ENCODE measurements at regions not wholly inside any gene's neighbourhood (a gene's known extent, or its start where the extent isn't known, plus 50 kb on each side); places are given as distances from the start of the nearest gene placed in this dataset.

DNA sequence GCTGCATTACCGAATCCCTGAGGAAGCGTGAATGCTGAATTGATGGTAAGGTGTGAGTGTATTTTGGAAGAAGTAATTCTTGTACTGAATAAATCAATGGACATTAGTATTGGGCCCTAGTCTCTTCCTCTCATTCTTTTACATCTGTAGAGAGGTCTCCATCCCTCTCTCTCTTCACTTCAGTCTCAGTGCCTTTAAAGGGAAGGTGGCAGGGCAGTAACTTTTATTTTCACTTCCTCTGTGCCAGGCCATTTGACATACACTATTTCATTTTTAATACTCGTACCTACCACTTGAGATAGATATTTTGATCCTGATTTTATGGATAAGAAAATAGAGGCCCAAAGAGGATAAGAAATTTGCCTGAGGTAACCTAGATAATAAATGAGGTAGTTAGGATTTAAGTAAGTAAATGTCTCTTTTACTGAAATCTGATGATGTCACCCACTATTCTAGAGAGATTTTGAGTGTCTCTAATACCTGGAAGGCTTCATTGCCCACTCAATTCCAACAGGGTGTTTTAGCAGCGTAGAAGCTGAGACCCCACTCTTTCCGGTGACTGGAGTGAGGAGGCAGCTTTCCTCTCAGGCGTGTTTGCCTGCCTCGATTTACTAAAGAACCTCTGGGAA, 177.9 kb upstream of the PRICKLE1 start:
- no peaks in the 10 kb centered on the region for H3K4me1 ChIP-seq
- H3K4me3 ChIP-seq: no peak overlapping the region
- intact Hi-C loops (cut with DNase I): no loop called here
- TF ChIP-seq, protein P1, sequence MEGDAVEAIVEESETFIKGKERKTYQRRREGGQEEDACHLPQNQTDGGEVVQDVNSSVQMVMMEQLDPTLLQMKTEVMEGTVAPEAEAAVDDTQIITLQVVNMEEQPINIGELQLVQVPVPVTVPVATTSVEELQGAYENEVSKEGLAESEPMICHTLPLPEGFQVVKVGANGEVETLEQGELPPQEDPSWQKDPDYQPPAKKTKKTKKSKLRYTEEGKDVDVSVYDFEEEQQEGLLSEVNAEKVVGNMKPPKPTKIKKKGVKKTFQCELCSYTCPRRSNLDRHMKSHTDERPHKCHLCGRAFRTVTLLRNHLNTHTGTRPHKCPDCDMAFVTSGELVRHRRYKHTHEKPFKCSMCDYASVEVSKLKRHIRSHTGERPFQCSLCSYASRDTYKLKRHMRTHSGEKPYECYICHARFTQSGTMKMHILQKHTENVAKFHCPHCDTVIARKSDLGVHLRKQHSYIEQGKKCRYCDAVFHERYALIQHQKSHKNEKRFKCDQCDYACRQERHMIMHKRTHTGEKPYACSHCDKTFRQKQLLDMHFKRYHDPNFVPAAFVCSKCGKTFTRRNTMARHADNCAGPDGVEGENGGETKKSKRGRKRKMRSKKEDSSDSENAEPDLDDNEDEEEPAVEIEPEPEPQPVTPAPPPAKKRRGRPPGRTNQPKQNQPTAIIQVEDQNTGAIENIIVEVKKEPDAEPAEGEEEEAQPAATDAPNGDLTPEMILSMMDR (IDR thresholded peaks at IDR 0.05): no peak
- no peaks in the 10 kb centered on the region for H3K36me3 ChIP-seq (ENCODE audit: insufficient read depth in 1 of 2, low read depth in 1 of 2)
- H3K27ac ChIP-seq: no peak overlapping the region
- no peaks in the 10 kb centered on the region for H3K27me3 ChIP-seq (ENCODE audit: insufficient read depth in 3 of 3, low read length in 2 of 3)
- ATAC-seq: no peak
- no peak for DNase-seq
- WGBS, 3 donors: 94 to 96% (median 96%) methylated on average over 7 of the region's 7 CpGs
- peaks cover 4% of the 10 kb centered on the region for H3K9me3 ChIP-seq

DNA sequence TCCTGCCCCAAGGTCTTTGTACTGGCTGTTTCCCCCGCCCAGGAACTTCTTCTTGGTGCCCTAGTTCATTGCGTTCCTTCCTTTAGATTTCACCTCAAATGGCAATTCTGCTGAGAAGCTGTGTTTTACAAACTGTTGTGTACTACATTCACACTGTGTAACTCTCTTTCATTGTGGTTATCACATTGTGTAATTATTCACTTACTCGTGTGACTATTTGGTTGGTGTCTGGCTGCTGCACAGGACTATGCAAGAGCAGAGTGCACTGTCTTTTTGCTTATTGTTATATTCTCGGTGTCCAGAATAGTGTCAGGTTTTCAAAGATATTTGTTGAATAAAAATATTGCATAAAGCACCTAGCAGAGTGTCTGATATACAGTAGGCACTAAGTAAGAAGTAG, 177.2 kb upstream of the PRICKLE1 start:
- Histone ChIP-seq H3K4me3 (no peak overlapping the region), H3K9me3 (no peaks in the 10 kb centered on the region), H3K36me3 (ENCODE audit: insufficient read depth in 1 of 2, low read depth in 1 of 2) (no peaks in the 10 kb centered on the region), H3K27ac (no peak overlapping the region), H3K27me3 (ENCODE audit: insufficient read depth in 3 of 3, low read length in 2 of 3) (no peaks in the 10 kb centered on the region), H3K4me1 (no peaks in the 10 kb centered on the region)
- intact Hi-C loops (cut with DNase I): no loop called here
- WGBS, 3 donors: 85 to 95% (median 90%) methylated on average over 4 of the region's 4 CpGs
- TF ChIP-seq, protein P1 (IDR thresholded peaks at IDR 0.05): no peak
- ATAC-seq: no peak
- DNase-seq: no peak

DNA sequence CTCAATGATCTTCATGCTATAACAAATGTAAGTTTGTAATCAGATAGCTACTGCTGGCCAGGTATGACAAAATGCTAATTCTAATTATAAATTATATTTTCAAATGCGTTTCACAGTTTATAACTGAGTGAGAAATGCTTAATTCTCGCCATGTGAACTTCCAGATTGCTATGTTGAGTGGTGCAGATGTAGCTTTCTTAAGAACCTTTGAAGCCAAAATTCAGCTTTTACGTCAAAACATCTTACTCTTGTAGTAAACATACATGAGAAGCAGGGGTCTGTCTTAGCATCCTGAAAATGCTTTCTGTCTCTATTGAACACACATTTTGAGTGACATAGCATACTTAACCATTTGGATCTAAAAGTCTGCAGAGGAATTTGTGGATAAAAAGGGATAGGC, 176.5 kb upstream of the PRICKLE1 start:
- Histone ChIP-seq H3K9me3 (no peaks in the 10 kb centered on the region), H3K4me1 (no peaks in the 10 kb centered on the region), H3K27me3 (ENCODE audit: insufficient read depth in 3 of 3, low read length in 2 of 3) (no peaks in the 10 kb centered on the region), H3K36me3 (ENCODE audit: insufficient read depth in 1 of 2, low read depth in 1 of 2) (no peaks in the 10 kb centered on the region), H3K4me3 (no peak overlapping the region), H3K27ac (no peak overlapping the region)
- TF ChIP-seq, protein P1 (IDR thresholded peaks at IDR 0.05): no peak
- DNase-seq (no peak), ATAC-seq (no peak)
- intact Hi-C loops (cut with DNase I): no loop called here
- 87 to 95% (median 89%) methylated on average over 3 of the region's 3 CpGs for WGBS, 3 donors

DNA sequence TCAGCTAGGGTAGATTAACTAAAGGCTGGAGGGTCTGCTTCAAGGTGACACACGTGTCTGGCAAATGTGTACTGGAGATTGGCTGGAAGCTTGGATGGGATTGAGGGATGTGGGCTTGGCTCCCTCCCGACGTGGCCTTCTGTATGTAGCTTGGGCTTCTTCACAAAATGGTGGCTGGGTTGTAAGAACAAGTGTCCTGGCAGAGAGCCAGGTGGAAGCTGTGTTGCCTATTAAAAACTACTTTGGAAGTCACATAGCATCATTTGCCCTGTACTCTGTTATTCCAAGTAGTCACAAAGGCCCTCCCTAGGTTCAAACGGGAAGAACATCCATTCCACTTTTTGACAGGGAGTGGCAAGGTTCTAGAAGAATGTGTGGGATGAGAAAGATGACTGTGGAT, 174.1 kb upstream of the PRICKLE1 start:
- Histone ChIP-seq H3K27ac (no peak overlapping the region), H3K4me3 (no peak overlapping the region), H3K4me1 (peaks cover 19% of the 10 kb centered on the region), H3K9me3 (no peaks in the 10 kb centered on the region), H3K36me3 (ENCODE audit: insufficient read depth in 1 of 2, low read depth in 1 of 2) (no peaks in the 10 kb centered on the region), H3K27me3 (ENCODE audit: insufficient read depth in 3 of 3, low read length in 2 of 3) (no peaks in the 10 kb centered on the region)
- ATAC-seq (no peak), DNase-seq (no peak)
- TF ChIP-seq, protein P1 (IDR thresholded peaks at IDR 0.05): no peak
- WGBS, 3 donors: 90 to 95% (median 92%) methylated on average over 4 of the region's 4 CpGs
- intact Hi-C loops (cut with DNase I): no loop called here

DNA sequence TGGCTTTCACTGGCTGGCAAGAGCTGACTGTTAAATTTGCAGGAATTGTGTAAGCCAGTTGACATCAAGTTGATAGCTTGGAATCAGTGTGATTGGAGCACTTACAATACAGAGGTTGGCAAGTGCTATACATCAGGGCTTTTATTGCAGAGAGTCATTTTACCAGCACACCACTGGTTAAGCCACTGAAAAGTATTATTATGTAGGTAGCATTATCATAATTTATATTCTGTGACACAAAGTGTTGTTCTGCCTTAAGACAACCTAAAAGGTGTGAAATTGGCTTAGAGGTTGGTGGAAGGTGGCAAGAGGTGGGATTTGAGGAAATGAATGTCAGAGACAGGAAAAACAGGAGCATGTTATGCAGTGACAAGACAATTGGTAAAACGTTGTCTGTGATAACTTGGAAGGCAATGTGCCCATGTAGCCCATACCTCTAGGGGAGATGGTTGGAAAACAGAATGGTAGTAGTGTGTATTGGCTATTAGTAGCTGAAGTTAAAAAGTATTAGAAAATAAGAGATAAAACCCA, 172.9 kb upstream of the PRICKLE1 start:
- ATAC-seq: no peak
- Histone ChIP-seq H3K9me3 (no peaks in the 10 kb centered on the region), H3K4me1 (peaks cover 19% of the 10 kb centered on the region), H3K36me3 (ENCODE audit: insufficient read depth in 1 of 2, low read depth in 1 of 2) (no peaks in the 10 kb centered on the region), H3K4me3 (no peak overlapping the region), H3K27ac (no peak overlapping the region), H3K27me3 (ENCODE audit: insufficient read depth in 3 of 3, low read length in 2 of 3) (no peaks in the 10 kb centered on the region)
- DNase-seq: no peak
- TF ChIP-seq, protein P1 (IDR thresholded peaks at IDR 0.05): no peak
- WGBS, 3 donors: 29 to 40% (median 32%) methylated on average over 1 of the region's 1 CpG
- intact Hi-C loops (cut with DNase I): no loop called here
